GM21619 (cell line): ENCODE measurements at regions not wholly inside any gene's neighbourhood (a gene's known extent, or its start where the extent isn't known, plus 50 kb on each side); places are given as distances from the start of the nearest gene placed in this dataset.
"Not testable (repeated sequence)": the region's sequence is repeated elsewhere in the genome, so short reads cannot be mapped to it uniquely, and the experiment has no call there.

Source experiments
- ATAC-seq: cut with Tn5 transposase; IDR thresholded peaks from one replicate; pipeline ENCODE4 v1.9.1; 2021; ENCODE audit not compliant: unreplicated experiment

- ATAC-seq = no peak
Measured at GRCh38 chr3:70657454-70657853, 345.0 kb upstream of the MDFIC2 start.

GRCh38 chr3:70647823-70648222 lies 335.4 kb upstream of the MDFIC2 start:
- ATAC-seq = no peak

DNA sequence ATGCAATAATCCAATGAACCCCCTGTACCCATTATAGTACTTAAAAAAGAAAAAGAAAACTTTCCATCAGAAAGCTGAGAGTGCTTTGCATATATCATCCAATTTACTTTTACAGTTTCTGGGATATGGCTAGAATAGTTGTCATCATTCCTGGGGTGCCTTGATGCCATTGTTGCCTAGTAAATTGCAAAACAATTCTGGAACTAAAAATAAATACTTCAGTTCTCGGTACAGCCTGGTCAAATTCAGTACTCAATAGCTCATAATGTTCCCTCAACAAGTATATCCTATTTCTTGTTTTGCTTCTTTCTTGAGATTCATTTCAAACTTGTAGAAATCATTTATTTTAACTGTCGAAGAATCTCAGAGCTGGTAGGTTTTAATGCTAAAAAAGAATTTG lies 334.7 kb upstream of the MDFIC2 start:
- ATAC-seq = no peak

GRCh38 chr3:70646635-70647034 lies 334.2 kb upstream of the MDFIC2 start:
- no peak for ATAC-seq

- ATAC-seq = no peak
Measured at GRCh38 chr3:70640481-70640880, 328.0 kb upstream of the MDFIC2 start.

- ATAC-seq = no peak
Measured at GRCh38 chr3:70635301-70635700, 322.9 kb upstream of the MDFIC2 start.

DNA sequence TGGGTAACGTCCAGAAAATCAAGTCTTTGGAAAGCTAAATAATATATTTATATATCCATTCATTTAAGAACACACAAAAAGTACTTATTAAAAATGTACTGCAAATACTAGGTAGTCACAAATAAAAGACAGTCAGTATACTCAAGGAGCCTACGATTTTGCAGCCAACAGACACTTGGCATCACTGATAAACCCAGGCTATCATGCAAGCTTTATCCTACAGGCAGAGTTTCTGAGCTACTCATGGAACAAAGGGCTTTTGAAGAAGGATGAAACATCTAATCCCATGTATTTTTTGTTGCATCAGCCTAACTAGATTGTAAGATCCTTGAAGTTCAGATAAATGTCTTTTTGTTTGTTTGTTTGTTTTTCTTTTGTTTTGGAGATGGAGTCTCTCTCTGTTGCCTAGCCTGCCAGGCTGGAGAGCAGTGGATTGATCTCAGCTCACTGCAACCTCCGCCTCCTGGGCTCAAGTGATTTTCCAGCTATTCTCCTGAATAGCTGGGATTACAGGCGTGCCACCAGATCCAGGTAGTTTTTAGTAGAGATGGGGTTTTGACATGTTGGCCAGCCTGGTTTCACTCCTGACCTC lies 319.4 kb upstream of the MDFIC2 start:
- no peak for ATAC-seq

DNA sequence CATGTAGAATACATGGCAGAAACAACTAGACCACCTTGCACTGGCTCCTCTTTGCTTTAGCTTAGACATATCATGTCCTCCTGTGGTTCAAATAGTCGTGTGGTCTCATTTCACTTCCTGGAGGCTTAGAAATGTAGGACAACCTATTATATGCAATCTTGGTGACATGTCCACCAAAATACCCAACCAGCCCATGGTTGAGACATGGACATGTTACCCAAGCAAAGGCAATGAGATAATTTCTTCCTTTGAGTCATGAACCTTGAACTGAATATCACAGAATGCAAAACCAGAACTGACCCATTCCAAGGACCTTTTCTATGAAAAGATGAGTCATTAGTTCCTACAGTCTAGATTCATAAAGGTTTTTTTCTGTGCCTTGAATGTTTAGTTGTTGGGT lies 309.0 kb upstream of the MDFIC2 start:
- no peak for ATAC-seq

DNA sequence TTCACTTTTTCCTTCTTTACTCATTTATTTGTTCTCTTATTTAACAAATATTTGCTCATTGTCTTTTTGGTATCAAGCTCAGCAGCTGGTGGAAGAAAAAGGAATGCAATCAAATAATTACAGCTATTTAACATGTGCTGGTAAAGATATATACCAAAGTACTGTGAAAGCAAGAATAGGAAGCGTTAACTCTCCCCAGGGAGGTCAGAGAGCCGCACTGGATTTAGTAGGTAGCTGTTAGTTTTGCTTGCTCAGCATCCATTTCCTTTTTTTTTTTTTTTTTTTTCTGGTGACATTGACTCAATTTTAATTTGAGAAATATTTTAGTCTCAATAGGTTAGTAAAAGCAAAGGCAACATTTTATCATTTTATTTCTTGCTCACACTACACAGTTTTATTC lies 308.5 kb upstream of the MDFIC2 start:
- ATAC-seq = no peak

DNA sequence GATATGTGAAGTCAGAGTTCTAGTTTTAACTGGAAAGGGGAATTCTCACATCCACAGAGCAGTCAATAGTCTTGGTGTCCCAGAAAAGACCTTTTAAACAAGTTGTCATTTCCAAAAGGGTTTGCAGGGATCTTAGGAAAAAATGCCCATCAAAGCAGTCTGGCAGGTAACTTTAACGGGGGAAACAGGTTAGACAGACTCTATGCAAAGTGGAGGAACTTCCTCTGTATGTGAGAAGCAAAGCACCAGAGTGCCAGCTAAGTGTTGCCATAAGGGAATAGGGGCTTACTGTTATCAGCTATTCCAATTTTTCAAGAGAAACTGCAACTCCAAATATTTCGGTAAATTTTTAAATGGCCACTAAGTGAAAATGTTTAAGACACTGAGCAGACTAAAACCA lies 307.9 kb upstream of the MDFIC2 start:
- ATAC-seq = no peak

GRCh38 chr3:70618151-70618550 lies 305.7 kb upstream of the MDFIC2 start:
- ATAC-seq = no peak

DNA sequence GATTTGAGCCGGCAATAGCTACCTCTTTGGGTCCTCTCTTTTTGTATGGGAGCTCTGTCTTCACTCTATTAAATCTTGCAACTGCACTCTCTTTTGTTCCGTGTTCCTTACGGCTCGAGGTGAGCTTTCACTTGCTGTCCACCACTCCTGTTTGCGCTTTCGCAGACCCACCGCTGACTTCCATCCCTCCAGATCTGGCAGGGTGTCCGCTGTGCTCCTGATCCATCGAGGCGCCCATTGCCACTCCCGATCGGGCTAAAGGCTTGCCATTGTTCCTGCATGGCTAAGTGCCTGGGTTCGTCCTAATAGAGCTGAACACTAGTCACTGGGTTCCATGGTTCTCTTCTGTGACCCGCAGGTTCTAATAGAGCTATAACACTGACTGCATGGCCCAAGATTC lies 304.9 kb upstream of the MDFIC2 start:
- not testable (repeated sequence) for ATAC-seq

DNA sequence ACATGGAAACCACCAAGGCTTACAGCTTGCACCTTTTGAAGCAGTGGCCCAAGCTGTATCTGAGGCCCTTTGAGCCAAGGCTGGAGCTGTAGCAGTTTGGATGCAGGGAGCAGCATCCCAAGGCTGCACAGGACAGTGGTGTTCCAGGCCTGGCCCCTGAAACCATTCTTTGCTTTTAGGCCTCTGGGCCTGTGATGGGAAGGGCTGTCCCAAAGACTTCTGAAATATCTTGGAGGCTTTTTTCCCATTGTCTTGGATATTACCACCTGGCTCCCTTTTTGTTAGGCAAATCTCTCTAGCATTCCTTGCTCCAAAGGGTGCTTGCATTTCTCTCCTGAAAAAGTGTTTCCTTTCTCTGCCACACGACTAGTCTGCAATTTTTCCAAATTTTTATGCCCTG lies 302.8 kb upstream of the MDFIC2 start:
- ATAC-seq = no peak

- no peak for ATAC-seq
Measured at GRCh38 chr3:70614111-70614510, 301.7 kb upstream of the MDFIC2 start.

DNA sequence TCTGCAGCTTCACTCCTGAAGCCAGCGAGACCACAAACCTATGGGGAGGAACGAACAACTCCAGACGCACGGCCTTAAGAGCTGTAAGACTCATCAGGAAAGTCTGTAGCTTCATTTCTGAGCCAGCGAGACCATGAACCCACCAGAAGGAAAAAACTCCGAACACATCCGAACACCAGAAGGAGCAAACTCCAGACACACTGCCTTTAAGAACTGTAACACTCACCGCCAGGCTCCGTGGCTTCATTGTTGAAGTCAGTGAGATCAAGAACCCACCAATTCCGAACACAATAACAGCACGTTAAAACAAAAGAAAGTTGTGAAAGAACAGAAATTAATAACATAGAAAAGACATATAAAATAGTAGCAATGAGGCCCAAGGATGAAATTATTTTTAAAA lies 300.5 kb upstream of the MDFIC2 start:
- no peak for ATAC-seq

DNA sequence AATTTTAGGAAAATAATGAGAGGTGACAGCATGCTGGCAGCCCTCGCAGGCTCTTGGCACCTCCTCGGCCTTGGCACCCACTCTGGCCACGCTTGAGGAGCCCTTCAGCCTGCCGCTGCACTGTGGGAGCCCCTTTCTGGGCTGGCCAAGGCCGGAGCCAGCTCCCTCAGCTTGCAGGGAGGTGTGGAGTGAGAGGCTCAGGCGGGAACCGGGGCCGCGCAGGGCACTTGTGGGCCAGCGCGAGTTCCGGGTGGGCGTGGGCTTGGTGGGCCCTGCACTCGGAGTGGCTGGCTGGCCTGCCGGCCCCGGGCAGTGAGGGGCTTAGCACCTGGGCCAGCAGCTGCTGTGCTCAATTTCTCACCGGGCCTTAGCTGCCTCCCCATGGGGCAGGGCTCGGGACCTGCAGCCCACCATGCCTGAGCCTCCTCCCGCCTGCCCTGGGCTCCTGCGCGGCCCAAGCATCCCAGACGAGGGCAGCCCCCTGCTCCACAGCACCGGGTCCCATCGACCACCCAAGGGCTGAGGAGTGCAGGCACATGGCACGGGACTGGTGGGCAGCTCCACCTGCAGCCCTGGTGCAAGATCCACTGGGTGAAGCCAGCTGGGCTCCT lies 299.3 kb upstream of the MDFIC2 start:
- not testable (repeated sequence) for ATAC-seq

- no peak for ATAC-seq
Measured at GRCh38 chr3:70608434-70608833, 296.0 kb upstream of the MDFIC2 start.

- ATAC-seq = no peak
Measured at GRCh38 chr3:70607469-70607868, 295.0 kb upstream of the MDFIC2 start.

DNA sequence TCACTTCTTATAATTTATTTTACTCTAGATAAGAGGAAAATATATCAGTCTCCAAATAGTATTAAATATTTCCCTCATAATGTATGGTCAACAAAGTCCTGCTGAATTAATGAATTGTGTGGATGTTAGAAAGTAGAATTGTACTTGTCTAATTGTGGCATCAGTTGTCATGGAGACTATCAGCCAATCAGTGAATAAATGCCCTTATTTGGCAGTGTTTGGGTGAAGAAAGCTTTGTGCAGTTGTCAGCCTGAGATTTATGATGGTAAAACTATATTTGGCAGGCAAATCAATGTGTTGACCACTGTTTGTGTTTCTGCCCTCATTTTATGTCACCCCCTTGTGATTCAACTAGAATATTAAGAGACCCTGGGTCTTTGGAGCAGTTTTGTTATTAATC lies 293.6 kb upstream of the MDFIC2 start:
- no peak for ATAC-seq

- ATAC-seq = no peak
Measured at GRCh38 chr3:70603103-70603502, 290.7 kb upstream of the MDFIC2 start.

DNA sequence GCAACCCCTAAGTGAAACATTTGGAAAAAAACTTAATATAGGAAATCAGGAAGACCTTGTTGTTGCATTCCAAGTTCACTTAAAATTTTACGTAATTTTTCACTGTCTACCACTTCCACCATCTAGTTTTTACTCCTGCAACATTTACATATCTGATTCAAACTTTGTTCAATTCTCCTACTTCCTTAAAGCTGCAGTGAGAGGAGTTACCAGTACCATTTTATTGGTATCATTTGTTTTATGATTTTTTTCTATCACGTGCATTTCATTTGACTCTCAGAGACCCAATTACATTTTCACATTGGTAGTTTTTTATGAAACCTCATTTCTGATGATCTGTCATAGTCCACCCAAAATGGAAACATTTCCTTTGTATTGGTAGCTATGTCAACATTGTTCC lies 284.9 kb upstream of the MDFIC2 start:
- no peak for ATAC-seq

GRCh38 chr3:70583682-70584081 lies 271.2 kb upstream of the MDFIC2 start:
- no peak for ATAC-seq

DNA sequence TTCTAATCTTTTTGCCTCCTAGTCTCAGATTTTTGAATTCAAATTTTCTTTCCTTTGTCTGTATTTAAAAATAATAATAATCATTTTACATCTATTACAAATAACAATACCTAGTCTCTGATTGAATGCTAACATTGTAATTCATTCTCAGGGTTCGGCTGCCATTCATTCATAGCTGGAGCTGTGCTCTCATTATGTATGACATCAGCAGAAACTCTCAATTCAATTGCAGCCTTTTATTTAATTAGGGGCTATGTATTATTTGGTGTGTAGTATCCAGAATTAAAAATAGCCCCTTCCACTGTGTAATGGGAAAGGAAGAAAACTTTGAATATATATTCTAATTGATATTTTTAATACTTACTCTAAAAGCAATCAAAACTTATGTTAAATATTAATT lies 270.4 kb upstream of the MDFIC2 start:
- no peak for ATAC-seq
